ENCODE measurements at regions not wholly inside any gene's neighbourhood (a gene's known extent, or its start where the extent isn't known, plus 50 kb on each side); places are given as distances from the start of the nearest gene placed in this dataset.

DNA sequence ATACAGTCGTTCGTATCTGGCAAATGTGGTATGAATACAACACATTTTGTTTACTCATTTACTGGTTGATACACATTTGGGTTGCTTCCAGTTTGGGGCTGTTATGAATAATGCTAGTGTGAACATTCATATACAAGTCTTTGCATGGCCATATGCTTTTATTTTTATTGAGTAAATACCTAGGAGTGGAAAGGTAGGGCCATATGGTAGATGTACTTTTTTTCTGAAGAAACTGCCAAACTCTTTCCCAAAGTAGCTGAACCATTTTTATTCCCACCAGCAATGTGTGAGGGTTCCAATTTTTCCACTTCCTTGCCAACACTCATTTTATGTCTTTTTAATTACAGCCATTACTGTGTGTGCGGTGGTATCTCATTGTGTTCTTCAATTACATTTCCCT is 496.2 kb upstream of the NRXN1 start:
- no peak for DNase-seq

GRCh38 chr2:51526766-51527165 is 494.8 kb upstream of the NRXN1 start:
- no peak for DNase-seq

- DNase-seq = no peak
These were observed 484.7 kb upstream of the NRXN1 start for GRCh38 chr2:51516667-51517066.

- DNase-seq = no peak
These were observed 479.1 kb upstream of the NRXN1 start for GRCh38 chr2:51511002-51511401.

DNA sequence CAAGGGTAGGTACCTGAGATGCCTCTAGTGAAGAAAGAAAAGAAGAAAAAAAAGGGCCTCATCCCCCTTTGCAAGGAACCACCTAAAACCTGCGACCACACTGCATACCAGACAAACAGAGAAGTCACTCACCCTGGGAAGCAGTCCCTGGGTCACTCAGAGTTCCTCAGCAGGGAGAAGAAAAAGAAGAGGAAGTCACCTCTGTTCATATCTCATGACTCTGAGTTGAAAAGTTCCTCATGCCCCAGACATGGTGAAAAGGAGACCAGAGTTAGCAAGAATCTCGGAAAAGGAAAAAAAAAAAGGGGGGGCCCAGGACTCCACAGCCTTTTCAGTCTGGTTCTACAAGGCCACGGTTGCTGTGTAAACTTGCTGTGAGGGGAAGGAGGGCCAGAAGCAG is 478.4 kb upstream of the NRXN1 start:
- no peak for DNase-seq

- DNase-seq = no peak
These were observed 473.6 kb upstream of the NRXN1 start for GRCh38 chr2:51505533-51505932.

GRCh38 chr2:51490576-51491234 is 458.8 kb upstream of the NRXN1 start:
- no peak for DNase-seq

DNA sequence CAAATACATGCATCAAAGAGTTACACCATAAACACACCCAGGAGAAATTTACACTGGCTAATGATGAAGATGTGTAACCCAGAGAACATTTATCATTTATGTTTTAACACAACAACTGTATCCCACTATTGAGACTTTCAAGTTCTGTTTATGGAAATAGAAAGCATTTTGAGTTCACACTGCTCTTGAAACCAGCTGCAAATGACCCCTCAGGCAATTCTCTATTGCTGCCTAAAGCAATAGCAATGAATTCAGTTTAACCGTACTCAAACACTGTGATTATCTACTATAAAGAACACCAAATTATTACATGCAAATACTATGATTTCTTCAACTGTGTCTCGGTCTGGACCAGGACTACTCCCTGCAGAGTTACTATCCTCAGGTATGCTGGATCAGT is 452.7 kb upstream of the NRXN1 start:
- DNase-seq = no peak

DNA sequence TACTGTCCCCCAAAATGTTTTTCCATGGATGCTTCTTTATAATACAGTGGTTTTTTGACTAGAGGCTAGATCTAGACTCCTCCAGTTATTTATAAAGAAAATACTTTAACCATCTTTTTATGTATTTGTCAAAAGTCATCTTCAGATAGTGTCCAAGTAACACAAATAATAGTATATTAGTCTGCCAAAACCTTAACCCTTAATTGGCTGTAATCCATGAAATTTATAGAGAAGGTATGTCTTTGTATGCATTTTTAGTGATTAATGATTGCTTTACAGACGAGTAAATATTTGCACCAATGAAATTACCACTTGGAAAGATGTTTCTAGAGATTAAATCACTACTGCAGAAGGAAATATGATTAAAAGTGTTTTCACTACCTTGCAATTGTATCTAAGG is 451.8 kb upstream of the NRXN1 start:
- no peak for DNase-seq

GRCh38 chr2:51472783-51473182 is 440.9 kb upstream of the NRXN1 start:
- no peak for DNase-seq

GRCh38 chr2:51472300-51472699 is 440.4 kb upstream of the NRXN1 start:
- no peak for DNase-seq

- DNase-seq = no peak
These were observed 437.2 kb upstream of the NRXN1 start for GRCh38 chr2:51469102-51469501.

GRCh38 chr2:51465326-51465725 is 433.4 kb upstream of the NRXN1 start:
- DNase-seq = no peak

DNA sequence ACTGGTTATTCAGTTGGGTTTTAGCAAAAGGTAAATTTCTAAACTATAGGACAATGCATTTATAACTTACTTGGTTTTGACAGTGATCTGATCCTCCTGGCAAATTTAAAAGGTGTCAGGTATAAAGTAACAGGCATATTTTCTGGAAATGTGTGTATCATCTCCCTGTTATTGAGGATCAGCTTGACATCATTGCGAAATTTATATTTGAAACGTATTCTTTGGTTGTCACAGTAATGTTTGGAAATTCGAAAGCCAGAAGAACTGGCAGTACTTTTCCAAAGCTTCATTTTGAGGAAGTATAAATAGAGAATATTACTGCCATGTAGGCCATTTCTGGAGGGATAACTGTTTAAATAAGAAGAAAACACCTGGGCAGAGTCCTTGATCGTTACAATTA is 422.2 kb upstream of the NRXN1 start:
- DNase-seq = no peak

DNA sequence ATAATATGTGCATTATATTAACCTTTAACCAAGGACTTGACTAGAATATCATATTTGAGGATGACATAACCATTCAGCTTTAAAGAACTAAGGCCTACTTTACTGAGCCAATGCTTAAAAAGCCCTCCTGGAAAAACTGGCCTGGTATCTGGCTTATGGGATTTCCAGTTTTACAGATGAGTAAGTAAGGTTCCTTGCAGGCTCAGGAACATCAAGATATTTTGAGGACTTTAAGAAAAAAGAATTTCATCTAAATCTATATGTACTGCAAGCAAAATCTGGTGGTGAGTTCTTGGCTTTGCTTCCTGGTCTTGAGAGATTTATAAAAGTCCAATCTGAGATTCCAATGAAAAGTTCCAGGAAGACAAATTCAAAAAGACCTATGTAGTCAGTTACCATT is 417.0 kb upstream of the NRXN1 start:
- DNase-seq = no peak

DNA sequence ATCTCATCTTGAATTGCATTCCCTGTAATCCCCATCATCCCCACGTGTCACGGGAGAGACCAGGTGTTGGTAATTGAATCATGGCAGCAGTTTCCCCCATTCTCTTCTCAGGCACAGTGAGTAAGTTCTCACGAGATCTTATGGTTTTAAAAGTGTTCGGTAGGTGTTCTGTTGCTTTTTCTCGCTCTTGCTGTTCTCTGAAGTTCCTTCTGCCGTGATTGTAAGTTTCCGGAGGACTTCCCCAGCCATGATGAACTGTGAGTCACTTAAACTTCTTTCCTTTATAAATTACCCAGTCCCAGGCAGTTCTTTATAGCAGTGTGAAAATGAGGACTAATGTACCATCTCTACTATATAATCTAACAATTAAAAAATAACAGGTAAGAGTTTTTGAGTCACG is 409.9 kb upstream of the NRXN1 start:
- no peak for DNase-seq

- DNase-seq = no peak
These were observed 392.5 kb upstream of the NRXN1 start for GRCh38 chr2:51424418-51424817.

DNA sequence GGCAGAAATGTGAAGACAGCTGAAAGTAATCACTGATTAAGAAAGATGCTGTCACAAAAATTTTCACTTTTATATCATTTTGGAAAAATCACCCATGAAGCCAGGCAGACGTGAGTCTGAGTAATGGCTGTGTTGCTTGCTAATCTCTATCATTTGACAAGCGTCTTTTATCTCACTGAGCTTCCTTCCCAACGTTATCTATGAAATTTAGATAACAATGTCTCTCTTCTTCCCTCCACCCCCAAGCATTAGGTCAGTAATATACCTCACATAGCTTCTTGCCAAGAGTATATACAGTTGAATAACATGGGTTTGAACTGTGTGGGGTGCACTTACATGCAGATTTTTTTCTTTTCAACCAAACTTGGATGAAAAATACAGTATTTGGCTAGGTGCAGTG is 388.6 kb upstream of the NRXN1 start:
- DNase-seq = no peak

DNA sequence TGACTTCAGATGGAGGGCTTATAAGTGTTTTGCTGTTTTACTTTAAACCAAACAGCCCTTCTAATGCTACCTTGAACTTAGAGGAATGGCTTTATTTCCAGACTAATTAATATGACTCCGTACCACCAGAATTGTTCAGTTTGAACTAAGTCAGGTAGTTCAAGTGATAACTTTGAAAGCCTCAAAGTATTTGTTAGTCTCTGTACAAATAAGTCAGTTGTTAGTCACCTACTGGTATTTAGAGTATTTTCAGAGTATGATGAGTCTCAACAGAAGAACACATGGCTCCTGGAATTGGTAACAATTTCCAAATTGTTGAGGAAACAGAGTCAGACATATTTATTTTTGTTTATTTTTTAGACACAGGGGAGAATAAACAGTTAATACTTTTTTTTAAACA is 381.8 kb upstream of the NRXN1 start:
- DNase-seq = no peak

DNA sequence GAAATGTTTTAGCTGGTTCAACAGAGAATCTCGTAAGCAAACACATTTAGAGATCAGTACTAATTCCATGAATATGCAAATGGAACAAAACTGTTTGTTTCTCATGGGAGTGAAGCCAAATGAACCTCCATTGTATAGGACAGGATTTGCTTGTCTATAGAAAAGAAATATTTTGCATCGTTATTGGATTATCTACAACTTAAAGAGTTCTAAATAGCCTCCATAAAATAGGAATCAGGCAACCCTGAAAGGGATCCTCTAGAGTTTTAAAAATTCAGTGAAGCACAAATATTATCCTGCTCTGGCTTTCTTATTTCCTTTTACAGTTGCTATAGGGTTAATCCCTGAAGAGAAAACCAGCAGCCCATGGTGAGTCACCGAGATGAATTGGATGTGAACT is 378.4 kb upstream of the NRXN1 start:
- DNase-seq = no peak

- DNase-seq = no peak
These were observed 378.0 kb upstream of the NRXN1 start for GRCh38 chr2:51409920-51410319.

DNA sequence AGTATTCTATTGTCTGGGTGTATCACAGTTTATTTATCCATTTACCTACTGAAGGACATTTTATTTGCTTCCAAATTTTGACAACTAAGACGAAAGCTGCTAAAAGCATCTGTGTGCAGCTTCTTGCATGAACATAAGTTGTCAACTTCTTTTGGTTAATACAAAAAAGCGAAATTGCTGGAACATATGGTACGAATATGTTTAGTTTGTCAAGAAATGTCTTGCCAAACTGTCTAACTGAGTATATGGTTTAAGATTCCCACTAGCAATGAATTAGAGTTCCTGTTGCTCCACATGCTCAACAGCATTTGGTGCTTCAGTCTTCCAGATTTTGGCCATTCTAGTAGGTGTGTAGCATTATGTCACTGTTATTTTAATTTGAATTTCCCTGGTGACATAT is 372.3 kb upstream of the NRXN1 start:
- no peak for DNase-seq

DNA sequence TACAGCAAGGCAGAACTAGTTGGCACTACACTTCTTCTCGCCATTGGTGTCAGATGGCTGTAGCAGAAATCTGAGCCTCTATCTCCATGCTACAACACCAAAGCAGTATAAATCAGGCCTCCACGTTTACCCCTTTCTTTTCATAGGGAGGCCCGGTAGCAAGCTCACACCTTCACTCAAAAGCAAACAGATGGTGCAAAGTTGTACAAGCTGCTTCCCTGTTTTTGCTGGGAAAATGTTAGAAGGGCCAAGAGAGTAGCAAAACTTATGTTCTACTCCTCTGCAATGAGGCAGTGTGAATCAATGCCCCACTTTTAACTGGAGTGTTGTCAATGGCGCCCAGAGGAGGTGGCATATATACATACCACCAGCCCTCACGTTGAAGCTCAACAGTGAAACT is 369.6 kb upstream of the NRXN1 start:
- DNase-seq = no peak

DNA sequence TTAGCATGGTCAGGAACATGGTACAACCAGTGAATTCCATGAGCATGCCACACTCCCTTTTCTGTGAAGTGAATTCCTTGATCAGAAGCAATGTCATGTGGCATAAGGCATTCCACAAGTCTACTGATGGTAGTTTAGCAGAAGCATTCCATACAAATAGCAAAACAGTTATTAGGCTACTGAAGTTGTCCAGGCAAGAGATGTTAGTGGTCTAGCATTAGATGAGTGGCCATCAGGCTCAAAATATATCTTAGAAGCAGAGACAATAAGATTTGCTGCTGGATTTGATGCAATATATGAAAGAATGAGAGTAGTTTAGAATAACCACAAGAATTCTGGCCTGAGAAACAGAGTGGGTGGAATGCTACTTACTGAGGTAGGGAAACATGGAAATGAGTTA is 355.3 kb upstream of the NRXN1 start:
- no peak for DNase-seq

DNA sequence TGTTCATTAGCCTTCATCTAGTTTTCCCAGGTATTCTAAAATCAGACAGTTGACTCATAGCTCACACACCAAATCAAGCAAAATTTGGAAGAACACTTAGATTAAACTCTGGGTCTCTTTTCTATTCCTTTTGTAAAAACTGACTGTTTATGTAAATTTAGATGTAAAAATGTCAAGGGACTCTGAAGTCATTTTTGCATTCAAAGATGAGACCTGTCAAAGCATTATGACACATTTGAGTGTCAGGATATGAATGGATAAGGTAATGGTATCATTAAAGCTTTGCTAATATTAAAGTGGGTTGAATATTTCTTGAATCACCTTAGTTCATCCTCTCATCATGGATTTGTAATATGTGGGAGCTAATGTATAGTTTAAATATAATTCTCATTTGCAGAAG is 348.1 kb upstream of the NRXN1 start:
- no peak for DNase-seq

GRCh38 chr2:51368250-51368649 is 336.3 kb upstream of the NRXN1 start:
- DNase-seq = no peak
